Endothelial cell of umbilical vein (primary cell): ENCODE measurements at regions not wholly inside any gene's neighbourhood (a gene's known extent, or its start where the extent isn't known, plus 50 kb on each side); places are given as distances from the start of the nearest gene placed in this dataset.

ENCODE experiments used
- BruUV-seq: library from RNA; stranded (reverse); fragments of 400-500 nt; replicated peaks from 2 replicates; lab custom pipeline; 2021; lab: Mats Ljungman, UMichigan
- CTCF ChIA-PET: fragments of 300-600, 350-600 bp; sonication (Branson Sonifier 250); formaldehyde crosslinking; loops from one replicate; lab custom pipeline; 2021; ENCODE audit warnings: antibody characterized with exemption, inconsistent platforms; lab: Charles Lee
- POLR2A ChIA-PET: fragments of 300-600, 350-600 bp; sonication (Branson Sonifier 250); formaldehyde crosslinking; loops from one replicate; lab custom pipeline; 2021; ENCODE audit warnings: antibody characterized with exemption, inconsistent platforms; lab: Charles Lee
- DNase-seq: peaks from one replicate; pipeline ENCODE4 v3.0.0-alpha.2; 2011; ENCODE audit warnings: low read depth, low spot score
- FAIRE-seq: peaks from 2 replicates; lab custom pipeline; 2011; peaks lifted over from hg19 to GRCh38; lab: Jason Lieb, UNC
- H2AFZ ChIP-seq: 2 replicates; pipeline ENCODE4 v1.6.0; 2012; ENCODE audit warnings: low read depth, low read length, control low read depth, inconsistent platforms
- H3K27ac ChIP-seq: 2 replicates; pipeline ENCODE4 v1.5.1; 2011; ENCODE audit warnings: low read depth, mild to moderate bottlenecking, control low read depth, low read length, moderate library complexity; ENCODE audit not compliant: insufficient read depth
- H3K27me3 ChIP-seq, 2 experiments: 2 replicates each; pipeline versions ENCODE4 v1.6.0 to v1.6.1; 2011; ENCODE audit warnings: low read length in 2 of 2, mixed read lengths in 1 of 2; ENCODE audit not compliant: control insufficient read depth in 2 of 2, insufficient read depth in 2 of 2
- H3K36me3 ChIP-seq, 2 experiments: 2 replicates in 1 of 2; 3 replicates in 1 of 2; pipeline ENCODE4 v1.5.1; 2011; ENCODE audit warnings: low read length in 2 of 2, mild to moderate bottlenecking in 1 of 2, moderate library complexity in 1 of 2; ENCODE audit not compliant: control insufficient read depth in 2 of 2, insufficient read depth in 2 of 2; ENCODE audit errors: extremely low read depth in 1 of 2
- H3K4me1 ChIP-seq: 3 replicates; pipeline ENCODE4 v1.5.1; 2011; ENCODE audit warnings: mild to moderate bottlenecking, low read length; ENCODE audit not compliant: control insufficient read depth, insufficient read depth; ENCODE audit errors: extremely low read depth
- H3K4me2 ChIP-seq: 2 replicates; pipeline ENCODE4 v1.6.1; 2011; ENCODE audit warnings: low read length, control low read depth, mixed read lengths; ENCODE audit not compliant: insufficient read depth
- H3K4me3 ChIP-seq, 3 experiments: fragments of 200-600 bp in 1 of 3; sonication (generic), shearing (Covaris generic) in 1 of 3; replicated peaks in 1 of 3; 2 replicates each; pipeline ENCODE4 v1.5.1; 2011 to 2016; ENCODE audit warnings: control low read depth in 3 of 3, low read length in 3 of 3, mild to moderate bottlenecking in 2 of 3, inconsistent platforms in 1 of 3, low read depth in 1 of 3, moderate library complexity in 1 of 3; ENCODE audit not compliant: insufficient read depth in 1 of 3
- H3K79me2 ChIP-seq: 2 replicates; pipeline ENCODE4 v1.6.0; 2012; ENCODE audit warnings: low read length, inconsistent platforms; ENCODE audit not compliant: control insufficient read depth, insufficient read depth
- H3K9ac ChIP-seq: replicated peaks from 2 replicates; pipeline ENCODE3; 2011; ENCODE audit warnings: low read length, control low read depth; ENCODE audit not compliant: insufficient read depth; ENCODE audit errors: extremely low read depth
- H3K9me1 ChIP-seq: replicated peaks from 3 replicates; pipeline ENCODE4 v1.6.0; 2011; ENCODE audit warnings: mild to moderate bottlenecking, low read length; ENCODE audit not compliant: control insufficient read depth, insufficient read depth; ENCODE audit errors: extremely low read depth
- H3K9me3 ChIP-seq: replicated peaks from 2 replicates; pipeline ENCODE4 v1.5.1; 2012; ENCODE audit warnings: low read length, inconsistent platforms; ENCODE audit not compliant: control insufficient read depth, insufficient read depth
- H4K20me1 ChIP-seq: replicated peaks from 2 replicates; pipeline ENCODE3; 2011; ENCODE audit warnings: mild to moderate bottlenecking, low read length; ENCODE audit not compliant: control insufficient read depth, insufficient read depth; ENCODE audit errors: extremely low read depth
- EZH2 ChIP-seq: IDR thresholded peaks from 2 replicates; pipeline ENCODE4 v1.6.1; 2012; ENCODE audit warnings: borderline replicate concordance, low read depth, mild to moderate bottlenecking, moderate library complexity, low read length, inconsistent platforms; ENCODE audit not compliant: severe bottlenecking
- FOS ChIP-seq: IDR thresholded peaks from 2 replicates; pipeline ENCODE4 v1.6.1; 2011; ENCODE audit warnings: mild to moderate bottlenecking, low read length, moderate library complexity, borderline replicate concordance; ENCODE audit not compliant: insufficient read depth
- GATA2 ChIP-seq: IDR thresholded peaks from 2 replicates; pipeline ENCODE4 v1.7.0; 2011; ENCODE audit warnings: low read depth, mild to moderate bottlenecking, moderate library complexity, mixed read lengths, low read length; ENCODE audit not compliant: insufficient read length, insufficient read depth
- JUN ChIP-seq: IDR thresholded peaks from 2 replicates; pipeline ENCODE4 v1.6.1; 2011; ENCODE audit warnings: borderline replicate concordance, low read depth; ENCODE audit not compliant: insufficient read length, insufficient read depth
- MYC ChIP-seq: IDR thresholded peaks from one replicate; pipeline ENCODE4 v1.6.1; 2011; ENCODE audit warnings: mild to moderate bottlenecking, low read depth, low read length
- POLR2A ChIP-seq: IDR thresholded peaks from 2 replicates; pipeline ENCODE4 v1.6.1; 2012; ENCODE audit warnings: low read depth, mild to moderate bottlenecking, control low read depth, low read length
- POLR2AphosphoS5 ChIP-seq: IDR thresholded peaks from 2 replicates; pipeline ENCODE4 v1.6.1; 2012; ENCODE audit warnings: low read depth, mild to moderate bottlenecking, control low read depth, low read length, moderate library complexity; ENCODE audit not compliant: insufficient read depth
- dilution Hi-C: fragments of 300-500 bp; cut with MboI; formaldehyde crosslinking; loops from one replicate; pipeline ENCODE4 v1.15.0; 2019; ENCODE audit warnings: low sequenced_read_pairs; ENCODE audit not compliant: extremely low pct_ligation_motif_present
- intact Hi-C: fragments of 100-400 bp; cut with micrococcal nuclease; formaldehyde crosslinking; loops from one replicate; pipeline ENCODE4 v1.10.0; 2022
- TF ChIP-seq, protein P1 (sequence below), 2 donors: IDR thresholded peaks; 1 replicate in 1 of 2; 2 replicates in 1 of 2; pipeline ENCODE4 v1.5.1; 2011; ENCODE audit warnings: low read length in 2 of 2, mild to moderate bottlenecking in 2 of 2, moderate library complexity in 2 of 2, control low read depth in 1 of 2, inconsistent platforms in 1 of 2, low read depth in 1 of 2; ENCODE audit not compliant: insufficient read depth in 1 of 2; ENCODE audit errors: extremely low read depth in 1 of 2
- TF ChIP-seq, protein P2 (sequence below): IDR thresholded peaks from 2 replicates; pipeline ENCODE4 v1.6.1; 2011; ENCODE audit not compliant: insufficient read depth, insufficient read length

DNA sequence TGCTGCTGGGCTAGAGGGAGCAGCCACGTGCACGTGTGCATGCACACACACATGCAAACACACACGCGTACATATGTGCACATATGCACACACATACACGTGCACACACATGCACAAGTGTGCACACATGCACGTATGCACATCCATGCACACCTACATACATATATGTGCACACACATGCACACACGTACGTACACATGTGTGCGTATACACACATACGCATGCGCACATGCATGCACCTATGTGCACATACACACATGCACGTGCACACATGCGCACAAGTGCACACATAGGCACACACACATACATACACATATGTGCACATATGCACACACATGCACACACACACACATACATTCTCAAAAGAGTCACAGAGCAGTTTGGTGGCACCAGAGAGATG, 85.9 kb upstream of the SLC25A33 start:
- TF ChIP-seq POLR2AphosphoS5 (no peak), FOS (no peak), MYC (no peak), JUN (no peak), GATA2 (no peak), POLR2A (no peak), EZH2 (no peak)
- TF ChIP-seq, protein P1, sequence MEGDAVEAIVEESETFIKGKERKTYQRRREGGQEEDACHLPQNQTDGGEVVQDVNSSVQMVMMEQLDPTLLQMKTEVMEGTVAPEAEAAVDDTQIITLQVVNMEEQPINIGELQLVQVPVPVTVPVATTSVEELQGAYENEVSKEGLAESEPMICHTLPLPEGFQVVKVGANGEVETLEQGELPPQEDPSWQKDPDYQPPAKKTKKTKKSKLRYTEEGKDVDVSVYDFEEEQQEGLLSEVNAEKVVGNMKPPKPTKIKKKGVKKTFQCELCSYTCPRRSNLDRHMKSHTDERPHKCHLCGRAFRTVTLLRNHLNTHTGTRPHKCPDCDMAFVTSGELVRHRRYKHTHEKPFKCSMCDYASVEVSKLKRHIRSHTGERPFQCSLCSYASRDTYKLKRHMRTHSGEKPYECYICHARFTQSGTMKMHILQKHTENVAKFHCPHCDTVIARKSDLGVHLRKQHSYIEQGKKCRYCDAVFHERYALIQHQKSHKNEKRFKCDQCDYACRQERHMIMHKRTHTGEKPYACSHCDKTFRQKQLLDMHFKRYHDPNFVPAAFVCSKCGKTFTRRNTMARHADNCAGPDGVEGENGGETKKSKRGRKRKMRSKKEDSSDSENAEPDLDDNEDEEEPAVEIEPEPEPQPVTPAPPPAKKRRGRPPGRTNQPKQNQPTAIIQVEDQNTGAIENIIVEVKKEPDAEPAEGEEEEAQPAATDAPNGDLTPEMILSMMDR (IDR thresholded peaks at IDR 0.05; ENCODE audit: extremely low read depth in 1 of 2, insufficient read depth in 1 of 2, low read depth in 1 of 2, low read length in 2 of 2), result no peak
- TF ChIP-seq, protein P2, sequence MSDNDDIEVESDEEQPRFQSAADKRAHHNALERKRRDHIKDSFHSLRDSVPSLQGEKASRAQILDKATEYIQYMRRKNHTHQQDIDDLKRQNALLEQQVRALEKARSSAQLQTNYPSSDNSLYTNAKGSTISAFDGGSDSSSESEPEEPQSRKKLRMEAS, result no peak
- BruUV-seq, result no TSS peak
- Histone ChIP-seq H3K27ac (no peak overlapping the region), H3K36me3 (no peaks in the 10 kb centered on the region), H3K4me3 (no peak overlapping the region), H3K9me3 (no peaks in the 10 kb centered on the region), H3K4me2 (no peak overlapping the region), H2AFZ (no peak overlapping the region), H3K9ac (no peak overlapping the region), H4K20me1 (no peaks in the 10 kb centered on the region), H3K79me2 (no peaks in the 10 kb centered on the region), H3K27me3 (no peaks in the 10 kb centered on the region), H3K4me1 (peaks cover 4% of the 10 kb centered on the region), H3K9me1 (no peaks in the 10 kb centered on the region)
- intact Hi-C loops (no loop called here), dilution Hi-C loops (no loop called here)
- POLR2A ChIA-PET, result no interaction called here
- CTCF ChIA-PET, result interaction anchor here (7.1 kb wide), 1 partner anchor 163 kb away, joined by 157 read pairs; the partner anchor contains the start of gene SPSB1
- FAIRE-seq, result no peak
- DNase-seq, result no peak
